Activated T-cell treated with anti-CD3 and anti-CD28 coated beads for 1 hour (primary cell): ENCODE measurements at regions not wholly inside any gene's neighbourhood (a gene's known extent, or its start where the extent isn't known, plus 50 kb on each side); places are given as distances from the start of the nearest gene placed in this dataset.
"Not testable (repeated sequence)": the region's sequence is repeated elsewhere in the genome, so short reads cannot be mapped to it uniquely, and the experiment has no call there.

Experiments used
- DNase-seq: peaks from one replicate; pipeline ENCODE4 v3.0.0-alpha.2; 2020; ENCODE audit warnings: low read depth

- no peak for DNase-seq
Measured at GRCh38 chr7:82562716-82563404, 119.3 kb upstream of the CACNA2D1 start.

GRCh38 chr7:82559193-82559805 lies 115.7 kb upstream of the CACNA2D1 start:
- DNase-seq = no peak

DNA sequence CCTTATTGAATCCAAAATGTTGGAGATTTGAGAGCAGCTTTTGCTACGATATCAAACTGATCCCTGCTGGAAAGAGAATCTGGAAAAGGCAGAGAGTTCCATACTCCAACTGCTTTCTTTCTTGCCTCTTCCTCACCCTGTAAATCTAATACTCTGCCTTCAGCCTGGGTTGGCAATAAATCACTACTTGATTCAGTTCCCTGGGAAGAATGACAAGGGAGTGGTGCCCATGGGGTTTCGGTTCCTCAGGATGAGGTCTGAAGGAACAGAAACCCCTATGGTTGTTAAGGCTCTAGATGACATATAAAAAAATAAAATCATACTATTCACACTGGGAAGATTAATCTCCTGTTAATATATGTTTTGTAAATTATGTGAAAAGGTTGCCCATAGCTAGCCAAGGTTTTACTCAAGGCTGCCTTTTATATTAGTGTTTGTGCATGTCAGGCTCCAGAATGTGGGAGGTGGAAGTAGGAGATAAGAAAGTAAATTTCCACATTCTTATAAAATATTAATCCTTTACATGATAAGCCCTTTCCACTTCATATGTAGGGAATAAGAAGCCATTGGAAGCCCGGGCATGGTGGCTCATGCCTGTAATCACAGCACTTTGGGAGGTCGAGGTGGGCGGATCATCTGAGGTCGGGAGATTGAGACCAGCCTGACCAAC lies 106.2 kb upstream of the CACNA2D1 start:
- DNase-seq = no peak

DNA sequence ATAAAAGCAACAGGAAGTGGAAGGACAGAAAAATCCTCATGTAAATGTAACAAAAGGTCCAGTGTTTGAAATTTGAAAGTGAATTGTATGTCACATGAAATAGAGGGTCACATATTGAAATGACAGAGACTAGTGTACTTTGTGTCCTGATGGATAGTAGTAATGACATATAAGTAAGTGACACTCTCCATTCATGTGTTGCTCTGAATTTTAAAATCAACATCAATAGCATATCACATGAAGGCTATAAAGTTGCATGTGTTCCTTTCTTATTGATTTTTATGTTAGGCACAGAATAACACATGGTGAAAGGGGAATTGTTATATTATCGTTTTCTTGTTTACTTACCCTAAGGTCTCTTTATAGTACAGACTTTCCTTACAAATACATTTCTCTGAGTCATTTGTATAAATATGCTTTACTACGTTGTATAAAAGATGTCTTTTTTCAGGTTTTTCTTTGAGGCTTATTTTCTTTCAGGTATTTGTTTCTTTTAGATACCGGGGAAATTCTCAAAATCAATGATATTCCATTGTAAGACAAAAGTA lies 104.6 kb upstream of the CACNA2D1 start:
- no peak for DNase-seq

DNA sequence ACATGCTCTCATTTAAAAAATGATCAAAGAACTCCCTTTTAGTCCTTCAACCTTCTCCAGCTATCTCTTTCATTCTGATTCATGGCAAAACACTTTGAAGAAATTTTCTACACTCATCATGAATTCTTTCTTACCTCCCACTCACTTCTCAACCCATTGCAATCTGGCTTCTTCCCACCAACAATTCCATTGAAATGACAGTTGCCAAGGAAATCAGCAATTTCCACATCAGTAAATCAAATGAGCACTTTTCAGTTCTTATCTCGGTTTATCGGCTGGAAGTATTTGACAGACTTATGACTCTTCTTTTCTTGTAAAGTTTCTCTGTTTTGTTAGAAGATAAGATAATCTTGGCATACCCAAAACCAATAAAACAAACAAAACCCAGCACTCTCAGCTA lies 99.1 kb upstream of the CACNA2D1 start:
- no peak for DNase-seq

DNA sequence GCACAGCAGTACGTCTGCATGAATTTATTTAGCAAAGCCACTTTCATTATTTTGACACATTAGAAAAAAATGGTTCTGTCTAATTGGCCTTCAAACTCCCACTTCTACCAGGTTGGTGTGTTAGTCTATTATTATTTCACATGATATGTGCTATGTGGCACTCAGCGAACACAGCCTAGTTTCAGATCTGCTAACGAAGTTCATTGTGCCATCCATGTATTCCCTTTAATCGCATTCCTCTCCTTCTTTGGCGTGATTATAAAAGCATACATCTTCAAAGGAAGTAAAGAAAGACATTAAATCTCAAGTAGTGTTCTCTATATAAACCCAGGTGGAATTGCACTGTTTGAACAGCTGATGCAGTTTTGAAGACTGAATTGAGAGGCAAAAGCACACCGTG lies 96.4 kb upstream of the CACNA2D1 start:
- DNase-seq = no peak

DNA sequence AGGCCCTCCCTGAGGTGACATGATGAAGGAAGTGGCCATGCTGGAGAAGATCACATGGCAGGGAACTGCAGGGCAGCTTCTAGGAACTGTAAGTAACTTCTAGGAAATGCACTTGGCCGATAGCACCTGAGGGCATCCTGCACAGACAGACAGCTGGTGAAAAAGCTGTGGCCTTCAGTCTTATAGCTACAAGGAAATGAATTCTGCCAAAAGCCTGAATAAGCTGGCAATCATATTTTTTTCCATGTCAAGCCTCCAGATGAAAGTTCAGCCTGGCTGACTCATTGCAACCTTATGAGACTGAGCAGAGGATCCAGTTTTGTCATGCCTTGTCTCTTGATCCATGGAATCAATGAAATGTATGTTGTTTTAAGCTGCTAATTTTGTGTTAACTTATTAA lies 91.1 kb upstream of the CACNA2D1 start:
- no peak for DNase-seq

DNA sequence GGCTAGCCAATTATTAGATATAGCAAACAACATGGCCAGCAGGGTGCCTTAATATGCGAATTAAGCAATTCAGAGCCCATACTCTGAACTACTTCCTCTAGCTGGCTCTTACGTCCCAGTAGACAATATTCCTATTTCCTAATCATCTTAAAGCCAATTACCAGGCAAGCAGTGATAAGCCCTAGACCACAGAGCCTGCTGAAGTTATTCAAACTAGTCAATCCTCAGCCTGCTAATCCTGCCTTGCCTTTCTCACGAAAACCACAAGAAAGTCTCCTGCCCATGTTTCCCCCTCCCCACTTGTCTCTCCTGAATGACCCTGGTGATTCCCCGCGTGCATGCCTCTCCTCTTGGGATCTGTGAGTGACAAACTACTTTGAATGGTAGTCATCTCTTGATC lies 86.8 kb upstream of the CACNA2D1 start:
- DNase-seq = no peak

- no peak for DNase-seq
Measured at GRCh38 chr7:82528577-82529310, 85.2 kb upstream of the CACNA2D1 start.

GRCh38 chr7:82527851-82528250 lies 84.3 kb upstream of the CACNA2D1 start:
- DNase-seq = no peak

DNA sequence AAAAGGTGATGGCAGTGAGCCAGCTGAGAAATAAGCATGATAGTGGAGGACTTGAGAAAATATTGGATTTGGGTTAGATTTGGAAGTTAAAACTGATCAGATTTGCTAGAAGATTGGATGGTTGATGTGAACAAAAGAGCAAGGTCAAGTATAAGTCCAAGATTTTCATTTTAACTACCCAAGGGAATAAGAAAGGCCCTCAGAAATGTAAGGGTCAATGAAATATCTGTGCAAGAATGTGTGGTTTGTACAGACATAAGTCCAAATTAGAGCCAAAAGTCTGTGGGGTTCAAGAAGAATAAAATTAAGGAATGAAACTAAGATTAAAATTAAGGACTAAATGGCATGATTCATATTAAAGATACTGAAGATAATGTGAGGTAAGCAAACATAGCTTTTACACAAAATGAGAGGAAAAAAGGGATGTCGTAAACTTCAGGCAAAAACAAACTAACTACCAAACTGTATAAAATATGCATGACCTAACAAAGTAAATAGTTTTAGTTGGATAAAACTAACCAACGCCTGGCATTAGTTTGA lies 78.4 kb upstream of the CACNA2D1 start:
- no peak for DNase-seq

GRCh38 chr7:82517050-82517449 lies 73.5 kb upstream of the CACNA2D1 start:
- no peak for DNase-seq

DNA sequence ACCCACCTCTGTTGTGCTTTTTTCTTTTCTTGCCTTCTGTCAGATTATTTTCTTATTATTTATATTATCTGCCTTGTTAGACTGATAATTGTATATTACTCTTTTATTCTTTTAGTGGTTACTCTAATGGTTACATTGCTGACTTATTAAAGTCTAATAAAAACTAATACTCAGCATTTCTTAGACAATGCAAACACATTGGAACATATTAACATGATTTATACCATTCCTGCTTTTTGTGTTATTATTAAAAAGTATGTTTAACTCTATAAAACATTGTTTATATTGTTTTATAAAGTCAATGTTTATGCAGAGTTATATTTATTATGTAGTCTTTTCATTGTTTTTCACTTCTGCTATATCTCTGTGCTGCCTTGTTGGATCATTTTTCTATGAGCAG lies 68.0 kb upstream of the CACNA2D1 start:
- no peak for DNase-seq

DNA sequence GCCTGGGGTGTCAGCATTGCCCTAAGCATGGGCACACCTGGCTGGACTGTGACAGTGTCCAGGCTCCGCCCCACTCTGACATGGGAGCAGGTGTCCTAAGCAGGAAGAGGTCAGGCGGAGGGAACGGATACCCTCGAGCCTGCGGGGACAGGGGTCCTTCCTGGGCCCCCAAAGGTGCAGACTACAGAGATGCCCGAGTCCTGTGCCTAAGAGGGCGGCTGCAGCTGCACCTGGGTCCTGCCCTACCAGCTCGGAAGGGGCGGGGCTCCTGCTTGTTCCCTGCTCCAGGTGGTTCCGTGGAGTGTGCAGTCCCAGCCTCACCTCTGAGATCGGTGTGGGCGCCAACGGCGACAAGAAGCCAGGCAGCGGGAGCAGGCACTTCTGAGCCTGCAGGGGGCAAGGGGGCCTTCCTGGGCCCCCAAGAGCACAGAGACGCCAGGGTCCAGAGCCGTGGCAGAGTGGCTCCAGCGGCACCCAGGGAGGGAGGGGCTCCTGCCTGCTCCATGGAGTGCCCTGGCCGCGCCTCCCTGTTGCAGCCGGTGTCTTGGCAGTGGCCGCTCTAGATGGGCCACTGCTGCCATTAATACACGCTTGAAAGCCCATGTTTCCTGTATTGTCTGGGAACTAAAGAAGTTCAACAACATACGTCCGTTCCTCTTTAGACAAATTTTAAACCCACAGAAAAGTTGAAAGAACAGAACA lies 64.5 kb upstream of the CACNA2D1 start:
- DNase-seq = no peak

DNA sequence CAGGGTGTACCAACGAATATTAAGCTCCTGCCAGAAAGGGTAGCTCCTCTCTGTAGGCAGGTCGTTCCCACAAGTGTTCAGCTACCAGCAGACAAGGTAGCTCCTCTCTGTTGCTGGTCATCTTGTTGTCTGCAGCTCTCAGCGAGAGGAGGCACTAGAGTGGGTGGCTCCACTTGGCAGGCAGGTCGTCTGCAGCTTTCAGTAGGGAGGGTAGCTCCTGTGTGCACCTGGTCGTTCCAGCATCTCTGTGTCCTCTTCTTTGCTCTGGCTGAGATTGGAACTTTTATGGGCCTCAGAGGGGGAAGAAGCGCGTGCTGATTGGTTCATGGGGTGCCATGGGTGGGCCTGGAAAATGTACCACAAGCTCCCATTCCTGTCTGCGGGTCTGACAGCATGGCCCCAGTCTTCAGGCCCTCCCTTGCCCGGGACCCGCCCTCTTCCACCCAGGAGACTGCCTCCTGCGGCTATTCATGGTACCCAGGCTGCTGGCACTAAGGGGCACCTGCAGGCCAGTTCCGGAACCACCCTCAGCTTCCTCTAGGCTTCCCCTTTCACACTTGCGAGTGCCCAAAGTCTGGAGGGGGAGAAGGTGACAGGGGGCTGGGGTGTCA lies 63.9 kb upstream of the CACNA2D1 start:
- no peak for DNase-seq

GRCh38 chr7:82506702-82507101 lies 63.1 kb upstream of the CACNA2D1 start:
- DNase-seq = no peak

- no peak for DNase-seq
Measured at GRCh38 chr7:82506208-82506607, 62.6 kb upstream of the CACNA2D1 start.

GRCh38 chr7:82501346-82501745 lies 57.8 kb upstream of the CACNA2D1 start:
- no peak for DNase-seq

DNA sequence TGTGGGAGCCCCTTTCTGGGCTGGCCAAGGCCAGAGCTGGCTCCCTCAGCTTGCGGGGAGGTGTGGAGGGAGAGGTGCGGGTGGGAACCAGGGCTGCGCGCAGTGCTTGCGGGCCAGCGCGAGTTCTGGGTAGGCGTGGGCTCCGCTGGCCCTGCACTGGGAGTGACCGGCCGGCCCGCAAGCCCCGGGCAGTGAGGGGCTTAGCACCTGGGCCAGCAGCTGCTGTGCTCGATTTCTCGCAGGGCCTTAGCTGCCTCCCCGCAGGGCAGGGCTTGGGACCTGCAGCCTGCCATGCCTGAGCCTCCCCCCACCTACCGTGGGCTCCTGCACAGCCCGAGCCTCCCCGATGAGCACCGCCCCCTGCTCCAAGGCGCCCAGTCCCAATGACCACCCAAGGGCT lies 56.0 kb upstream of the CACNA2D1 start:
- DNase-seq = not testable (repeated sequence)

GRCh38 chr7:82494420-82494819 lies 50.8 kb upstream of the CACNA2D1 start:
- no peak for DNase-seq
